Activated T-helper 1 cell treated with anti-CD3 and anti-CD28 coated beads, Interleukin-2, amount 50 U/mL, for 16 hours (primary cell): ENCODE measurements at regions not wholly inside any gene's neighbourhood (a gene's known extent, or its start where the extent isn't known, plus 50 kb on each side); places are given as distances from the start of the nearest gene placed in this dataset.

ENCODE experiments used
- DNase-seq, 2 donors: peaks; one replicate each; pipeline ENCODE4 v3.0.0-alpha.2; 2020; ENCODE audit warnings: low read depth in 1 of 2, low spot score in 1 of 2

DNA sequence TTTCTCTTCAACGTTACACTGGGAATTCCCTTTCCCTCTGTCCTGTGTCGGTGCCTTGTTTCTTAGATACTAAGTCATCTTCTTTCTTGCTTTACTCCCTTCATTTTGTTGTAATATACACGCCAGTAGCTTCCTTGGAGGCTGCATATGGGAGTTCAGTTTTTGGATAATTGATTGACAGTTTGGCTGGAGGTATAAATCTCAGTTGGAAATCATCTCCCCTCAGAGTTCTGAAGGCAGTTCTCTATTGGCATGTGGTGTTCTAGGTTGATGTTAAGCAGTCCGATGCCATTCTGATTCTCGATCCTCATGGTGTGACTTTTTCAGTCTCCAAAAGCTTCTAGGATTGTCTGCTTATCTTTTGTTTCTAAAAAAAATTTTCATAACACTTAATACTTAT is 152.5 kb upstream of the GLI2 start:
- DNase-seq, result no peak

DNA sequence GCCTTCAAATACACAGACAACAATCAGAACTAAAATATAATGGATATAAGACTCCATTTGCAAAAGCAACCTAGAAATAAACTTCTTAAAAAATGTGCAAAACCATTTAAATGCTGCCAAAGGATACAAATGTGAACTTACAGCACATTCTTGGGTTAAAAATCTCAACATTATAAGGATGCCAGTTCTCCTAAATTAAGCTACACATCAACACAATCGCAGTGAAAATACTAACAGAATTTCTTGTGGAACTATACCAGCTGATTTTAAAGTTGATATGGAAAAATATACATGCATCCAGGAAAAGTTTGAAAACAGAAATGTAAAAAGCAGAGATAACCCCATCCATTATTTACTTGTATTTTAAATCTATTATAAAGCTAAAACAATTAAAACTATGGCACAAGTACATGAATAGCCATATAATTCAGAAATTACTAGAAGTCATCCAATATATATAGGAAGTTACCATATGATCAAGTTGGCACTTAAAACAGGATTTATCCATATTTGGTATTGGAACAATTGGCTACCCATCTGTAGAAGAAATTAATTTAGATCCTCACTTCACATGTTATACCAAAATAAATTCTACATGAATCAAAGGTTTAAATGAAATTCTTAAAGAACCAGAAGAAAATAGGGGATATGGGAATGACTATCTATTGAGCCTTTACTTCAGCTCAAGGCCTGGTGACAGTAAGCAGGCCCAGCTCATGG is 151.7 kb upstream of the GLI2 start:
- DNase-seq, result no peak

DNA sequence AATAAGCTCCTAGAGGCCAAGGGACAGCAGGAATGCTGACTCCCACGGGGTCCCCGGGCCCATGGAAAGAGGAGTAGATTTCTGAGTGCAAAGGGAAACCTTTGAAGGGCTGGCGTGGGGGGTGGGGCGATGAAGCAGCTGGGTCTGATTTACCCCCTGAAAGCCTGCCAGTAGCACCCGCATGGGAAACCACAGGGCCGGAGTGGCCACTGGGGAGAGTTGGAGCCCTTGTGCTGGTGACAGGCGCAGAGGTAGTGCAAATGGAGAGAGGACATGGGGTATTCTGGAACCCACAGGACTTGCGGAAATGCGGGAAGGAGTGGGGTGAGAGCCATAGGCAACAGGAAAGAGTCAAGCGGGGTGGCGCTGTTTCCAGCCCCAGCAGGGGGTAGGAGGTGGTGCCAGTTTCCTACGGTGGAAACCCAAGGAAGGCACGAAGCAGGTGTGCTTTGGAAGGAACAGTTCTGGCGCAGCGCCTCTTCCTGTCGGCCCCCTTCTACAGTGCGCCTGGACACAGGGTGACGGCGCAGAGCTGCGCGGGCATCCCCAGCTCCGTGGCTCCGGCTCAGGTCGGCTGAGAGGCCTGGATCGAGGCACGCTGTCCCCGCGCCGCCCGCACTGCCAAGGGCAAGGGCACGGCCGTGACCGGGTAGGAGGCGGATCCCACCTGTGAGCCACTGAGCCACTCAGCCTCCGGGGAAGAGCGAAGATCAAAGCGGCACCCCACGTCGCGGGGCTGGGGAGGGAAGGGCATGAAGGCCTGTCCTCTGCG is 149.0 kb upstream of the GLI2 start:
- no peak for DNase-seq

DNA sequence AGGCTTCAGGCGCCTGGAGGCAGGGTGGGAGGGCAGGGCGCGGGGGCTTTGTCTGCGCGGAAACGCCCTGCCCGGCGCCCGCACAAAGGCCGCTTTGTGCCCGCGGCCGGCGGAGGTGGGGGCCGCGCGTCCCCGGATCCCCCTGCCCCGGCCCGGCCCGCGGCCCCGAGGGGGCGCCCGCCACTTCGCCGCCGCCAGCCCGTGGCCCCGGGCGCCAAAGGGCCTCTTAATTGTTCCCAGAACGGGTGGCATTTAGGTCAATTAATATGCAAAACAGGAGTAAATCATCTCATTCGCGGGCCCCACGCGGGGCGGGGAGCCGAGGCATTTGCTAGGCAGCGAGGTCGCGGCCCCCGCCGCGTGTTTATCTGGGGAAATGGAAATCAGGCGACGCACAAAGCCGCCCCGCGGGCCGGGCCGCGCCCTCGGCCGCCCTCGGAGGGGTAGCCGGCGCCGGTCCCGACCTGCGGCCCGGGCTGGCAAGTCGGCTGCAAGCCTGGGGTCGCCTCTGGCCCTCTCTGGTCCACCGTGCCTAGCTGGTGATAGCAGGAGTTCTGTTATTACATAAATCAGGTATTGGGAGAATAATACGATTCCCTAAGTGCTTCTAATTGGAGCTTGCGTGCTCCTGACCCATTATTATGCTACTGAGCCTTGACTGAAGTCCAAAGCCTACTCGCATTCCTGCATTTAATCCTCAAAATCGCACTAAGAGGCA is 148.2 kb upstream of the GLI2 start:
- no peak for DNase-seq

DNA sequence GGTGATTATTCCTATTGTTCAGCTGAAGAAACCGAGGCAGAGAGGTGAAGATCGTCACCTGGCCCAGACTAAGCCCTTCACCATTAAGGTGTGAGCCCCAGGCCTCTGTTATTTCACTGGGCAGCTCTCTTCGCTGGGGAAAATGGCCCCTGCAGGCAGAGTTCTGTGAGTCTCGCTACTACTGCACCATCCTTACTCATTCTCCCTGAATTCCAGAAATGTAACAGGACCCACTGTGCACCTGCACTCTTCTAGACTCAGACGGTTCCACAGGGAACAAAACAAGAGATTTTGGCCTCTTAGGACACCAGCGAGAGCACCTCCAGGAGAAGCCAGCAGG is 147.7 kb upstream of the GLI2 start:
- no peak for DNase-seq

DNA sequence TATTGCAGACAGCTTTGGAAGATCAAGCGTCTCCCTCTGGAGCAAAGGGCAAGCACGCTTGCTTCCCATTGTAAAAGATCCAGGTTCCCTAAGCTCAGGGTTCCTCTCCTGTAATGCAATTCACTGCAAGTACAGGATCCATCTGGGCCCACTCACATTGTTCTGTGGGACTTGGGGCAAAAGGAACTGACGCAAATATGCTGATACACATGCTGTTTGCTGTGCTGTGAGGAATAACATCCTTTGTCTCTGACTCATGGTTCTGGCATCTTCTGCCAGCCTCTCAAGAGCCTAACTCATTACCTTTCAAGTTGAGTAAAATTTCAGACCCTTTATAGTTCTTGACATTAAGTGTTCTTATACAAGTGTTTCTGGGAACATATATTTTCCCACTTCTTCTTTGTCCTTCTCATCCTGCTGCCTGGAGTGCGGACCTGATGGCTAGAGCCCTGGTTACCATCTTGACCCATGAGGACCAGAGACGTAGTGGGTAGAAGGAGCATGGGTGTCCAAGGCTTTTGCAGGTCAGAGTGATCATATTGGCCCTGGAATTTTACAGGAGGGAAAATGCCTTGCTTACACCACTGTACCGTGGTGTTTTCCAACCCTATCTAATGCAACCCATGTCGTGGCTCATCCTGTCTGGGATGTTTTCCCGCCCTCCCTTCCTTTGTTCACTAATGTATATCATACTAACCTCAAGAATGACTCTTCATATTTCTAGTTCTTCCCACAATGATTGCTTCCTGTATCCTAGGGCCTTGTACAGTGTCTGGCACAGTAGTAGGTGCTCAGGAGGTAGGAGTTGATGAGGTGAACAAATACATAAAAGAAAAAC is 145.7 kb upstream of the GLI2 start:
- DNase-seq, result no peak

DNA sequence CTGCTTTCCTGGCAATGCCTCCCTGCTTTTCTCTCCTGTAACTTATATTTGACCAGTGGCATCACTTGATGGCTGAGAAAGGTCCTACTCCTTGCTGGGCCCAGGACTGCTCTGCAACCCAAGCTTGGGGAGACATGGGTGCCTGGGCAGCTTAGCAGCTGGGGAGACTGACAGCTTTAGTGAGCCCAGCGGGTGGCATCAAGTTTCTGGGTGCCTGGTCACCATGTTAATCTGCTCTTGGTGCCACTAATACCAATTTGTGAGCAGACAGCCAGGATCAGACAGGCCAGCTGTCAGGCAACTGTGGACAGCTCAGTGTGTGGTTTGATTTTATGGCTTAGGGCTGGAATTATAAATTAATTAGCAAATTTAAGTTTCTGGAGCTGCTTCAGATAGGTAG is 144.8 kb upstream of the GLI2 start:
- DNase-seq, result no peak

DNA sequence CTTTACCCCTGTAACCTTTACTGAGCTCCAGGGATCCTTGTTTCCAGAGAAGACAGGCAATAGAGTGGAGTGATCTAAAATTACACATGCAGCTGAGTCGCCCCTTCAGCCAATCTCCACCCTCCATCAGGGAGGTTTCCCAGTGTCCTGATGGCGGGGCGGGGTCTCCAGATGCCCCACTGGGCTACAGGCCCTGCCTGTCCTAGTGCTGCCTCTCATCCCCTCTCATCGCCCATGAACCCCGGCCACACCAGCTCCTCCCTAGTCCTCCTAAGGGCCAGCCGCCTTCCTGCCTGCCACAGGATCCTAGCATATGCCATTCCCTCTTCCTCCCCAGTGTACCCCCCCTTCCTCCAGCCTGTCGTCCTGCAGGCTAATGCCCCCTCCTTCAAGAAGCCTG is 144.1 kb upstream of the GLI2 start:
- no peak for DNase-seq

DNA sequence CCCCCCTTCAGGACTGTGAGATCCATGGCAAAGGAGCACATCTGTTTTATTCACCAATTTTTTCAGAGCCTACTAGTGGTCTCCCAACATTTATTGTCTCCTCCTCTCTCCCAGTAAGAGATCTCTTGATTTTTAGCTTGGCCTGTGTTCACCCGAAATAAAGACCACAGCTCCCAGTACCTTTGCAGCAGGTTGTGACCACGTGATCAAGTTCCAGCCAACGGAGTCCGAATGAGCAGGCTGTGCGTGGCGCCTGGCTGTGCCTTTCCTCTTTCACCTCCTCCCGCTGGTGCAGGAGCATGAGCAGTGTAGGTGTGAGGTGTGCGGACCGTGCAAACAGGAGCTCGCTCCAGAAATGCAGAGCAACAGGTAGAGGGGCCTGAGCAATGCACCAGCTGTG is 143.6 kb upstream of the GLI2 start:
- no peak for DNase-seq

DNA sequence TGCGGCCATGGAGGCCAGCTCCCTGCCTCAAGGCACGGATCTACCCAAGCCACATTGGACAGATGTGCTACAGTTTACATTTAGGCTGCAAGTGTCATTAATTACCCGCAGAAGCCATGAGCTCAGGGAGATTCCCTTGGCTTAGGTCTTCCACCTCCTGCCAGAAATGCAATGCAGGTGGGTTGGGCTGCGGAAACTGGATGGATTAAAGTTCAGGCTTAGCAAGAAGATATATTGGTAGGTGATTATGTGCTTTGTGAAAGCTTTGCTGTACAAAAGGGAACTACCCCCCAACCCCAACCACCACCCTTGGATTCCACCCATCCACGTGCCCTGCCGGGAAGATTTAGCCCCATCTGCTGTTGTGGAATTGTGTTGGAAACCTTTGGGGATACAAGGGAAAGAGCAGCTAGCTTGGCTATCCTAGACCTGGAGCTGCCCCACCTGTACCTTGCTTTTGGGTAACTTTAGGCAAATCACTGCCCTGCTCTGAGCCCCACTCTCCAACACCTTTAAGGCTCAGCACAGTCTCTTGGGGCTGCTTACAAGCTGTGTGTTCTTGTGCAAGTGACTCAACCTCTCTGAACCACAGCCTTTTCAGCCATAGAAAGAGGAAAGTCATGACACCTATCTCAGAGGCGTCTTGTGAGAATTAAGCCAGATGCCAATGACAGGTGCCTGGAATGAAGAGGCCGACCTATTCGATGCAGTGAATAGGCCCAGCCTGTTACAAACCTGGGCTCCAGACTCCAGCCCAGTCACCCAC is 141.6 kb upstream of the GLI2 start:
- no peak for DNase-seq

DNA sequence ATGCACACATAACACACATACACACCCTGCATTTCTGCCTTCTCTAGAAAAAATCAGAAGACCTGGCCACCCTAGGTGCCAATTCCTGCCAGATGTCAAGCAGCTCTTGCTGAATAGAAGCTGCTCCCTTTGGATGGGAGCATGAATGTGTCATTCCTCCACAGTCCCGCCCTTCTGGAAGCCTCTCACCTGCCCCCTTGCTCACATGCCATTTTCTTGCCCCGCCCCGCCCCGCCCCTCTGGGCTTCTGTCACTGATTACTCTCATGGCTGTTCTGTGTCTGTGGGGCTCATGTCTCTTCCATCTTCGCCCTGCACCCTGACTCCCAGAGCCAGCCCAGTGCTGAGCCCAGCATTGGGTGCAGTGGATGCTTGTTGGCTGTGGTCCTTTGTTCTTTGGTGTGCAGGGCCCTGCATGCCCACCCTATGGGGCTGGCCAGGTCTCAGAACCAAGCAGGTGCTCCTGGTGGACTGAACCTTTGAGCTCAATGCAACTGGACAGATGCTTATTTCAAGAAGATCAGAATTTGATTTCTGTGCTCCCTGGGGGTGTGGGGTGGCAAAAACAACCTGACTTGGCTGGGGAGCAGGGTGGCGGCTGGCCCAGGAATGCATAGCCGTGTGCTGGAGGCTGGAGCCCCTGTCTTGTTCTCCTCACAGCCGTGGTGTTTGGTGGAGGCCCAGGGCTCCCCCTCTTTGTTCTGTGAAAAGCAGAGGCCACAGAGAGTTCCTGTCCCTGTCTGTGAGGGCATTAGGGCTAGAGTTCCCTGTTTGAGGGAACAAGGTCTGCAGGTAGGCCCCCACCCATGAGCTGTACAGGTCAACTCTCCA is 140.6 kb upstream of the GLI2 start:
- no peak for DNase-seq

DNA sequence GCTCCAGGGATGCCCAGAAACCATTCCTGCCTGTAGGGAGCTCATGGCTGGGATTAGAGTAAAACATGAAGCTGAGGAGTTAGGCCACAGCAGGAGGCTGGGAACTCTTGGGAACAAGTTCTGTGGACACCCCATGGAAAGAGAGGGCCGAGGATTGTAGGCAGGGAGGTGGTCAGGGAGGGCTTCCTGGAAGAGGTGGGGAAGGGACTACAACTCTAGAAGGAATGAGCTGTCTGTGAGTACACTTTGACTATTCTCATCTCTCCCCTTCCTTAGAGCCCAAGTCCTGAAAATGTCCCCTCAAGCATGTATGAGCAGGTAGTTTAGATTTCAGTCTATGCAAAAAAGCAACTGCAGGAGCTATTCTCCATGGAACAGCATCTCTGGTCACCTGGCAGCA is 139.9 kb upstream of the GLI2 start:
- DNase-seq, result no peak

DNA sequence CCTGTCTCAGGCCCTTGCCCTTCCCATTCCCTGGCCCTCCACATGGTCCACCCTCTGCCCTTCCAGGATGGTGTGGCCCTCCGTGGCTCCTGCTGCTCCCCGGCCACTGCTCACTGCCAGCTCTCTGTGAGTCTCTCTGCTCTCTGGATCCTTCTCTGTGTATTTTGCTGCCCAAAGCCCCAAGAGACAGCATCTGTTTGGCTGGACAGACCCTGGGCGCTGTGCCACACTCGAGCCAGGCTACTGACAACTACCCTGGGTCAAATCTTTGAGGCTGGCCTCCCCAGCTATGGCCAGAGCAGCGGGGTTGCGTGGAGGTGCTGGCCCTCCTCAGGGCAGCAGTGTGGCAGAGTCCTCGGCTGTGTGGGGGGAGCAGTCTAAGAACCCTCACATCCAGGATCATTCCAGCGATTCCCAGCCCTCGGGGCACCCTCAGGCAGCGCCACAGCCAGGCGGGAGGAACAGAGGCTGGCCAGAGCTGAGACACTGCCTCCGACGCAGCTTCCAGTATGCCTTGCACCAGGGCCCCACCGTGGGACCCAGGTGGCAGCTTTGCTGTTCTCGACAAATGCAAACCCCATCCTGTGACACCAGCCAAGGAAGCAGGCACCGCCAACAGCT is 139.4 kb upstream of the GLI2 start:
- DNase-seq, result no peak

DNA sequence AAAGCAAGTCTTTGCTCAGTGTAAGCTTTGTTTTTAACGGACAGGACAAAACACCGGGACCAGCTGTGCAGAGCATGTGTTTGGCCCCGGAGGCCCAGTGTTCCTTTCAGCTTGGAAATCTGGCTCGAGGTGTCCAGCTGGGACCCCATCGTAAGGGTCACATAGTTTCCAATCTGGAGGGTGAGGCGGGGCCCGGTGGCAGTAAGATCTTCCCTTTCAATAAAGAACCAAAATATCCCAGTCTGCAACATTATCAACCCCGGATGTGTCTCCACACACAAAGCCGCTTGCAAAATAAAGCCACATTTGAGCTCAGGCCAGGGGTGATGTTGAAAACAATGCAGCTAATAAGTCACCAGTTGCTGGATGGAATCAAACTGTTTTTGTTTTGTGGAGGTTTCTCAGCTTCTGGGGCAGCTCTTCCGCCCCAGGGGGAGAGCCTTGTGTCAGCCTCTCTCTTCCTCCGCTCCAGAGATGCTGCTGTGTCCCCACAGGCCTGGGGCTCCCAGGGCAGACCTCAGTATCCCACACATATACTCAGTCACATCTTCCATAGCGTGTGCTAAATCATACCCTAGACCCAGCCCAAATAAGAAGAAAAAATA is 138.6 kb upstream of the GLI2 start:
- DNase-seq, result no peak

DNA sequence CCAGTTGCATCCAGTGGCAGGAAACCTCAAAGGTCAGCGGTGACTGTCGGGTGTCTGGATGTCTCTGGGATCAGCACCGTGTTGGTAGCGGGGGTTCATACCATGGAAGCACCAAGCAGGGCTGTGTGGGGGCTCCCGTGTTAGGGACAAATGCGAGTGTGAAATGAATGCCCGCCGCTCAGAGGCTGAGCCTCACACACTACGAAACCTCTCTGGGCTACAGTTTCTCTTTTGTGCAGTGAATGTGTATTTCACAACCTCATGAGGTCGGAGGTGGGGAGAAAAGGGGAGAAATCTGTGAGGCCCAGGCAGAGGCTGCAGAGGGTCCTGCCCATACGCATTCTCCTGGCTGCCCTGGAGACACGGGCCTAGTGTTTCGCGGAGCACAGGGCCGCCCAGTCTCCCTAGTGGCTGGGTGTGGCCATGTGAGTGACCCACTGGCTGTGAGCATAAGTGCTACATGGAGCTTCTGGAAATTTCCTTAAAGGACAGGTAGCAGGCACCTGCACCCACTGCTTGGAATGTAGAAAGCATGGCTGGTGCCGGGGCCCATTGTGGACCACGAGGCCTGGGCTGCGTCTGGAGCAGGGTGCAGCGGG is 138.0 kb upstream of the GLI2 start:
- no peak for DNase-seq

DNA sequence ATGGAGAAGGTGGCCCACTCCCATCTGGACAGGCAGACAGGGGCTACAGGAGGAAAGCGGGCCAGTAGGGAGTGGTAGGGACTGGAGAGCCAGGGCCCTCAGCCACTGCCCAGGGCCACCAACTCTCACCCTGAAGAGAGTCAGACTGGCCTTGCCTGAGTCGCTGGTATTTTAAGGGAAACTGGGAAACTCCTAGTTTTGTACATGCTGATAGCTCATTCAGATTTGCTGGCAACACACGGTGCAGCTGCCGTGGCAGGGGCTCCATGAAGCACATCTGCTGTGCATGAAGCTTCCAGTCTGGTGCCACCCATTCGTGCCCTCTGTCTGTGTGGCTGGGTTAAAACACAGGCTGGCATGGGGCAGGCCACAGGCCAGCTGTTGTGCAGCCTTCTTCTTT is 137.3 kb upstream of the GLI2 start:
- no peak for DNase-seq

DNA sequence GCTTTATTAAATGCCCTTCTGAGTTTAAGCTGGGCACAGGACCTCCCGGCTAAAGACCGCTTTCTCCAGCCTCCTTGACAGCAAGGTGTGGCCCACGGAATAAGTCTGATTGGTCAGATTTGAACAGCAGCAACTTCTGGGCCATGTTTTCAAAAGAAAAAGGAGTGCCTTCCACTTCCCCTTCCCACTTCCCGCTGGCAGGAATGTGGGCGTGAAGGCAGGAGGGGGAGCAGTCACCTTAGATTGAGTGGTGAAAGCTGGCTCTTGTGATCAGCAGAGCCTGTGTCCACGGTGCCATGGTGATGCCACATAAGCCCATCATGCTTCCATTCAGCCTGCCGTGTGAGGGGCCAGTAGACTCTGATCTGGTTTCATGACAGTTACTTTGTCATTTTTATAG is 136.6 kb upstream of the GLI2 start:
- no peak for DNase-seq

DNA sequence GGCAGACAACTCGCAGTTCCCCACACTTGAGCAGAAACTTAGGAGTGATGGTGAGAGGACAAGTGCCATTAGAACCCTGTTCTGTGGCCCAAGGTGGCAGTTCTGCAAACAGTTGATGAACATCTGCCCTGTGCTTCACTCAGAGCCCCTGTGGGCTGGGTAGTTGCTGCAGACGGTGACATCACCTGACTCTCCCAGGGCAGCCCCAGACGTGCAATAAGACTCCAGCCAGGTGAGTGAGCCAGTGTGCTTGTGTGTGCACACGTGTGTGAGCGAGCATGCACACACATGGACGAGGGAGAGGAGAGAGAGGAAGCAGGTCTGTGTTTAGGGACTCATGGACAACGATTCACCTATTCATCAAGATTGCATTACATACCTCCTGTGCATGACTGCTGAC is 136.0 kb upstream of the GLI2 start:
- no peak for DNase-seq

DNA sequence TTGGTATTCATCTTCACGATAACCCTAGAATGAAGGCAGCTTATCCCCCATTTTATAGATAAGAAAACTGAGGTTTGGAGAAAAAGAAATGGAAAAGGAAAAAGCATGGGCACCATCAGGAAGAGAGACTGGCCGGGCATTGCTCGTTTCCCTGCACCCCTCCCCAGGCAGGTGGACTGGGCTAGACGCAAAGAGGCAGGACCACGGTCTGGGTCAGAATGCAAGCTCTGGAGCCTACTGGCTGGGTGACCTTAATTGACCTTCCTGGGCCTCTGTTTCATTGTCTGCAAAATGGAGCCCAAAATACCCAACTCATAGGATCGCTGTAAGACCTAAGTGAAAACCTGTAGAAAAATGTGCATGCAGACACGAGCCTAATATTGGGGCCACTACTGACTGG is 135.3 kb upstream of the GLI2 start:
- no peak for DNase-seq
